GM23248 (cell line): ENCODE measurements at regions not wholly inside any gene's neighbourhood (a gene's known extent, or its start where the extent isn't known, plus 50 kb on each side); places are given as distances from the start of the nearest gene placed in this dataset.
"Not testable (repeated sequence)": the region's sequence is repeated elsewhere in the genome, so short reads cannot be mapped to it uniquely, and the experiment has no call there.

ENCODE experiments used
- DNase-seq: peaks from one replicate; pipeline ENCODE4 v3.0.0-alpha.2; 2015
- H2AFZ ChIP-seq: fragments of 200-600 bp; sonication (generic); 2 replicates; pipeline ENCODE4 v1.6.1; 2016; ENCODE audit warnings: antibody characterized with exemption
- H3F3A ChIP-seq: fragments of 200-600 bp; sonication (generic); 2 replicates; pipeline ENCODE4 v1.6.1; 2016; ENCODE audit warnings: mild to moderate bottlenecking, antibody characterized with exemption, mixed run types; ENCODE audit not compliant: insufficient read depth
- H3K27ac ChIP-seq: fragments of 200-600 bp; sonication (generic); 2 replicates; pipeline ENCODE4 v1.5.1; 2016; ENCODE audit warnings: mild to moderate bottlenecking
- H3K27me3 ChIP-seq: fragments of 200-600 bp; sonication (generic); replicated peaks from 2 replicates; pipeline ENCODE4 v1.6.1; 2016; ENCODE audit warnings: mild to moderate bottlenecking; ENCODE audit not compliant: insufficient read depth
- H3K36me3 ChIP-seq: fragments of 200-600 bp; sonication (generic); 2 replicates; pipeline ENCODE4 v1.6.1; 2016; ENCODE audit warnings: low read depth, mild to moderate bottlenecking
- H3K4me1 ChIP-seq: fragments of 200-600 bp; sonication (generic); 2 replicates; pipeline ENCODE4 v1.6.1; 2016; ENCODE audit warnings: mild to moderate bottlenecking; ENCODE audit not compliant: insufficient read depth
- H3K4me2 ChIP-seq: fragments of 200-600 bp; sonication (generic); one replicate; pipeline ENCODE4 v1.6.1; 2016; ENCODE audit warnings: mild to moderate bottlenecking; ENCODE audit not compliant: unreplicated experiment
- H3K4me3 ChIP-seq: fragments of 200-600 bp; sonication (generic); 2 replicates; pipeline ENCODE4 v1.5.1; 2016; ENCODE audit warnings: mild to moderate bottlenecking
- H3K79me2 ChIP-seq: fragments of 200-600 bp; sonication (generic); 2 replicates; pipeline ENCODE4 v1.6.1; 2016; ENCODE audit warnings: mild to moderate bottlenecking; ENCODE audit not compliant: insufficient read depth
- H3K9ac ChIP-seq: fragments of 200-600 bp; sonication (generic); 2 replicates; pipeline ENCODE4 v1.6.1; 2016; ENCODE audit warnings: mild to moderate bottlenecking
- H3K9me2 ChIP-seq: fragments of 200-600 bp; sonication (generic); 2 replicates; pipeline ENCODE4 v1.6.1; 2016; ENCODE audit warnings: mixed run types, mild to moderate bottlenecking, moderate library complexity; ENCODE audit not compliant: insufficient read depth
- H3K9me3 ChIP-seq: fragments of 200-600 bp; sonication (generic); one replicate; pipeline ENCODE4 v1.6.1; 2017; ENCODE audit warnings: low read depth
- H4K20me1 ChIP-seq: fragments of 200-600 bp; sonication (generic); 2 replicates; pipeline ENCODE4 v1.6.0; 2016; ENCODE audit not compliant: insufficient read depth
- EZH2 ChIP-seq: fragments of 200-600 bp; sonication (generic); IDR thresholded peaks from 2 replicates; pipeline ENCODE4 v1.6.1; 2018; ENCODE audit warnings: antibody characterized with exemption, mild to moderate bottlenecking; ENCODE audit not compliant: insufficient read depth, poor library complexity, severe bottlenecking
- EZH2phosphoT487 ChIP-seq: fragments of 200-600 bp; sonication (generic); IDR thresholded peaks from 2 replicates; pipeline ENCODE4 v1.6.1; 2018; ENCODE audit warnings: antibody characterized with exemption, moderate library complexity, mild to moderate bottlenecking, low read depth; ENCODE audit not compliant: insufficient read depth
- WGBS, 2 experiments: methylation state at CpG; one replicate each; pipeline ENCODE4 v1.1.6; 2015 to 2017; ENCODE audit warnings: low lambda C conversion rate in 2 of 2, low coverage in 1 of 2; ENCODE audit errors: missing lambda C conversion rate in 2 of 2; 5-methylcytosine and 5-hydroxymethylcytosine counted together
- in situ Hi-C: fragments of 300-500 bp; cut with MboI; formaldehyde crosslinking; loops from 2 replicates; pipeline ENCODE4 v1.15.0; 2020

DNA sequence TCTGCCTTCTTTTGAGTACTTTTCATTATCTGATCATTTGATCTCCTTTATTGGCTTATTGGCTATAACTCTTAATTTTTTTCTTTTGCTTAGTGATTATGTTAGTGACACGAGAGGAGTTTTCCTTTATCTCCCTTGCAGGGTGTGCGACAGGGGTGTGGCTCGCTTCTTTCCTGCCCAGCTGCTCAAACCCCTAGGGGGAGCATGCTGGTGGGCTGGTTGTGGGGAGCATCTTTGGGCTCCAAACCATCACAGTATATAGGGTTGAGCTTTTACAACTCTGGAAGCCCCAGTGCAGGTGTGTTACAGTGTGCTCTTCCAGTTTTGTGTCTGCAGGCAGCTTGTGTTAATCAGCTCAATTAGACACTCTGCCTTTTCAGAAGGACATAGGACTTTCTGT lies 357.0 kb upstream of the TMEFF2 start:
- 34 to 40% methylated on average over 3 of the region's 3 CpGs for WGBS, 2 experiments
- in situ Hi-C loops = no loop called here
- H3F3A ChIP-seq = no peaks in the 10 kb centered on the region
- no peaks in the 10 kb centered on the region for H3K4me1 ChIP-seq
- H3K27ac ChIP-seq = no peak overlapping the region
- H3K27me3 ChIP-seq = no peaks in the 10 kb centered on the region
- H3K9ac ChIP-seq = no peak overlapping the region
- no peaks in the 10 kb centered on the region for H4K20me1 ChIP-seq
- no peak overlapping the region for H2AFZ ChIP-seq
- no peak overlapping the region for H3K4me3 ChIP-seq
- no peak overlapping the region for H3K4me2 ChIP-seq
- no peak for DNase-seq
- H3K9me3 ChIP-seq = no peaks in the 10 kb centered on the region
- no peaks in the 10 kb centered on the region for H3K9me2 ChIP-seq
- no peaks in the 10 kb centered on the region for H3K79me2 ChIP-seq
- no peaks in the 10 kb centered on the region for H3K36me3 ChIP-seq
- TF ChIP-seq EZH2 (no peak), EZH2phosphoT487 (no peak)

GRCh38 chr2:192546565-192546964 lies 351.8 kb upstream of the TMEFF2 start:
- Histone ChIP-seq H2AFZ (no peak overlapping the region), H3K36me3 (no peaks in the 10 kb centered on the region), H3K9me3 (no peaks in the 10 kb centered on the region), H3K4me1 (no peaks in the 10 kb centered on the region), H3F3A (no peaks in the 10 kb centered on the region), H3K27me3 (no peaks in the 10 kb centered on the region), H3K27ac (no peak overlapping the region), H3K4me3 (no peak overlapping the region), H4K20me1 (no peaks in the 10 kb centered on the region), H3K4me2 (no peak overlapping the region), H3K79me2 (no peaks in the 10 kb centered on the region), H3K9ac (no peak overlapping the region), H3K9me2 (no peaks in the 10 kb centered on the region)
- 31 to 32% methylated on average over 3 of the region's 3 CpGs for WGBS, 2 experiments
- DNase-seq = no peak
- TF ChIP-seq EZH2phosphoT487 (no peak), EZH2 (no peak)
- in situ Hi-C loops = no loop called here

DNA sequence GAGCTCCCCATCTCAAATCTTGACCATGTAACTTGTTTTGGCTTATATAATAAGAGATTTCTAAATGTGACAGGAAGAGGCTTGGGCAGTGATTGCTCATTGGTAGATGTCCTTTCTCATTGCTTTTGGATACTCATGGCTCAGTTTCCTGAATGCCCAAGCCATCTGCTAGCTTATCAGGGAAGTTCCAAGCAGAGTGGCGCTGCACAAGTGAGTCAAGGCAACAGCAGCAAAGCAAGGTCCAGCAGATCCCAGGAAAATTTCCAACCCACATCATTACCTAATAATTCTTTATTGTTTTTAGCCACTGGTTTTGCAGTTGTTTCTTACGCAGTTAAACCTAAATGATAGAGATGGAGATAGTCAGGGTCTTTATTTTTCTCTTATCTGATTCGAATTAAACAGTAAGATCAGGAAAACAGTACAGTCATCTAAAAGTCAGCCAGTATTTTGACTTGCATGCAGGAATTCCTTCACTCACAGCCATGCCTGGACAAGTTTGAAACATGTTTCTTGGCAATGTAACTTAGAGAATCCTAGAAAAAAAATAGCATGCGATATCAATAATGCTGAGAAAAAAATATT lies 349.7 kb upstream of the TMEFF2 start:
- in situ Hi-C loops = no loop called here
- no peaks in the 10 kb centered on the region for H4K20me1 ChIP-seq
- TF ChIP-seq EZH2phosphoT487 (no peak), EZH2 (no peak)
- H3K4me1 ChIP-seq = no peaks in the 10 kb centered on the region
- H3F3A ChIP-seq = no peaks in the 10 kb centered on the region
- H3K27me3 ChIP-seq = no peaks in the 10 kb centered on the region
- no peak overlapping the region for H3K9ac ChIP-seq
- H3K9me3 ChIP-seq = no peaks in the 10 kb centered on the region
- H3K4me3 ChIP-seq = no peak overlapping the region
- no peak overlapping the region for H3K4me2 ChIP-seq
- no peak for DNase-seq
- H2AFZ ChIP-seq = no peak overlapping the region
- no peaks in the 10 kb centered on the region for H3K79me2 ChIP-seq
- WGBS, 2 experiments = 32% methylated on average over 4 of the region's 4 CpGs
- H3K27ac ChIP-seq = no peak overlapping the region
- H3K36me3 ChIP-seq = no peaks in the 10 kb centered on the region
- H3K9me2 ChIP-seq = no peaks in the 10 kb centered on the region

- H3F3A ChIP-seq, in situ Hi-C loops: not testable (repeated sequence)
Measured at GRCh38 chr2:192542148-192543066, 347.7 kb upstream of the TMEFF2 start.

More at GRCh38 chr2:192542148-192543066, 347.7 kb upstream of the TMEFF2 start:
- H3K27ac ChIP-seq, H3K36me3 ChIP-seq, H3K9me3 ChIP-seq, H3K79me2 ChIP-seq, H4K20me1 ChIP-seq, DNase-seq, H3K4me1 ChIP-seq, H3K9ac ChIP-seq, H3K4me2 ChIP-seq, H3K9me2 ChIP-seq, H2AFZ ChIP-seq, H3K27me3 ChIP-seq, H3K4me3 ChIP-seq: not testable (repeated sequence)
- 25 to 29% methylated on average over 13 to 14 of the region's 14 CpGs for WGBS, 2 experiments
